Amniotic epithelial cell (primary cell): ENCODE measurements at regions not wholly inside any gene's neighbourhood (a gene's known extent, or its start where the extent isn't known, plus 50 kb on each side); places are given as distances from the start of the nearest gene placed in this dataset.

Experiments used
- DNase-seq: peaks from one replicate; pipeline ENCODE4 v3.0.0-alpha.2; 2010; ENCODE audit warnings: low read depth

DNA sequence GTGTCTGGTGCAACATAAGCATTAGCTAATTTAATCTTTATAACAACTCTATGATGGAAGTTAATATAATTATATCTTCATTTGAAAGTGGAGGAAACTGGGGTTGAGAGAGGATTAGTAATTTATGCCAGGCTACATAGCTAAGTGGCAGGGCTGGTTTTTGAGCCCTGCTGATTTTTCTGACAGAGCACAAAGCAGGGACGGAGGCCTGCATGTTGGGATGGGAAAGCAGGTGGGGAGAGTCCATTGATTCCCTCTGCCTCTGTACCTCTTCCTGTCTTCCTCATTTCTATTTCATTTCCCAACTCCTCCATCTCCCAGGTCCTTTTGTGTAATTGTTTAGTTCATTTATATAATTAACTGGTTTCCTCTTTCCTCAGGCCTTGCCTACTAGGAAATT, 251.6 kb upstream of the ZPLD1 start:
- DNase-seq: no peak

DNA sequence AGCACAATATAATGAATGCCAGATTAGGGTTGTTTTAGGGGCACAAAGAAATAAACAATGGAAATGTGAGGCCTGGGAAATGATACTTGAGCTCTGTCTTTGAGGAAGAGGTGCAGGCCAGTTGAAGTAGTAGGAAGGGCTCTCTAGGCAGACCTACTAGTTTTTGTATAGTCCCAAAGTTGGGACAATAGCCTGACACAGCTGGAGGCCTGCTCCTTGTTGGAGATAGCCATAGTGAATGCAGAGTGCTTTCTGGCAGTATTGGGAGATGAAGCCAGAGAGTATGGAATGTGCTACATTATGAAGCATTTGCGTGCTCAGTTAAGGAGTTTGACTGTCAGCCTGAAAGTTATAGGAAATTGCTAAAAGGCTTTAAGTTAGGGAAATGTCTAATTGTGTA, 251.2 kb upstream of the ZPLD1 start:
- DNase-seq: no peak

DNA sequence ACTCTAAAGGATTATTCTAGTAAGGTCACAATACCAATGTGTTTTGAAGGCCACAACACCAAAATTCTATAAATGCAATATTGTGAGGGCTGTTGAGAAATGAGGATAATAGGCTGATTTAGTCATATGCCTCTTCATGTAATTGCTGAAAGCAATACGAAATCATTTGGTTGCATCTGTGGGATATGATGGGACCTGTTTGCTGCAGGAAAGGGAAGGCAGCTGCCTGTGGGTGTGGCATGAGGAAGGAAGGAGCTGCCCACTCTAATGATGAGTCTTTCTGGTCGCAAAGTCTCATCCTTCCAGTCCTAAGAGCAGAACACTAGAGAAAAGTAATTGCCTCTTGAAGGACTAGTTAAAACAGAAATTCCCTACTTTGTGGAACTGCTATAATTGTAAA, 245.3 kb upstream of the ZPLD1 start:
- no peak for DNase-seq

DNA sequence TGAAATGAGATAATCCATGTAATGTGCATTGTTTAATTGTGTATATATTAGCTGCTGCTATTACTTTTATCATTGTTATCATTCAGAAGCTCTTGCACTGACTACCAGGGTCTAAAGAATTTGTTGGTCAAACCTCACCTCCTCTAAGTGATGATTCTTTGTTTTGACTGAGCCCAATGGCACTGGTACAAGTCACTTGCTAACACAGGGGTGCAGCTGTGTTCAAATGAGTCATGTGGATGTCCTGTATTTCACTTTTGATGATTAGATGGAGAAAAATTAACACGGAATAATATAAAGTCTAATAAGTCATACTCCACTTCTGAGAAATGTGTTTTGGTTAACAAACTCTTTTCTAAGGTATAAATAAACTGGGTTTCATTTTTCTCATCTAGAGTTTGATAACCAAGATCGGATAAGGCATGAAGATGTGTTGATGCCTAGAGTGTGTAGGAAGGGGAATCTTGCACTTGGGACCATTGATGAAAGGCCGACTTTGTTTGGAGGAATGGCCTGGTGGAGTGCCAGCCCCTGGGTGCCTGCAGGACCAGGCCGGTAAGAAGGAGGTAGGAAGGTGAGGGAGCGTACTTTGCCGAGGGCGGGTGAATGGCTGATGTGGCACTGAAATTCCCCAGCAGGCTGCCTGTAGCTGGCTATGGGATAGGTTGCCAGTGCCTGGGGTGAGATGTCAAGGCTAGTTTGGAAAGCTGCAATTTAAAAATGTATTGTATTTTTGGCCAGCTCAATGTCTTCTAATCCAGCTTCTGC, 244.7 kb upstream of the ZPLD1 start:
- no peak for DNase-seq

DNA sequence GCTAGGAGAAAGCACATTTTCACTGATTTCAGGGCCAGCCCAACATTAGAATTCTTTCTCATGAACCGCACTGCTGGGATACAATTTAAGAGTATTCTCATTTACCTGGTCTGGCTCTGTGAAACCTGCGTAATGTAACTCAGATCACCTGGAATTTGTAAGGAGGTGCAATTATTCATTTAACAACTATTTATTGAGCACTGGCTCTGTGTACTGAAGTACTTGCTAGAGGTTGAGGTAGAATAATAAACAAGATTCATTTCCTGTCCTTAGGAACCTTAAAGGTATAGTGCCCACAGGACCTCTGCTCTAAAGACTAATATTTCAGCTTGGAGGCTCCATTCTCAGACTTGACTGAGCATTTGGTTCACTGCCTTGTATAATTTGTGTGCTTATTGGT, 242.2 kb upstream of the ZPLD1 start:
- DNase-seq: no peak

DNA sequence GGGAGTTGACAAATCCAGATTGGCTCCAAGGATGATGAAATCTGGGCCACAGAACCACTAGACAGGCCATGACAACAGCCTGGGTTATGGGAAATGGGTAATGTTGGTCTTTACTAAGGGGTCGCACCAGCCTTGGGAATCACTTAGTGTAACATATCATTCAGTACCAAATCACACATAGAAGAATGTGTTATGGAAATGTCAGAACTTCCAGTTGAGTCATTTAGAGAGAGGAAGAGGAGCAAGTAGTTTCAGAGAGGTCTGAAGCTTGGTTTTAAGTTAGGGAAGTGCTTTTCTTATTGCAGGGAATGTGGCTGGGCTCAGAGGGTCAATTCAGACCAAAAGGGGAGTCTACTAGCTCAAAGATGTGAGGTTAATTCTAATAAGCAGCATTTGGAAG, 241.6 kb upstream of the ZPLD1 start:
- DNase-seq: no peak

DNA sequence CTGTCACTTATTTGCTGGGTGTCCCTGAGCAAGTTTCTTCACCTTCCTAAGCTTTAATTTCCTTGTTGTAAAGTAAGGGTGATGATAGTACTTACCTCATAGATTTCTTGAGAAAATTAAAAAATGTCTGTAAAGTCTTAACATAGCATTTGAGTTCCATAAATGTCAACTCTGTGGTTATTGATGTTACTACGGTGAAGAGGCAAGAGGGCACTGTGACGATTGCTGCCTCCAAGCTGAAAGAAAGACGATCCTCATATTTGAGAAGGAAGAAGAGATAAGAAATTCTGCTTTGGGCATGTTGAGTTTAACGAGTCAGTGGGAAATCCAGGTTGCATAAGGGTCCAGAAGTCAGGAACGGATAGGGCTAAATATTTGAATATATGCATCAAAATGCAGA, 240.8 kb upstream of the ZPLD1 start:
- no peak for DNase-seq

DNA sequence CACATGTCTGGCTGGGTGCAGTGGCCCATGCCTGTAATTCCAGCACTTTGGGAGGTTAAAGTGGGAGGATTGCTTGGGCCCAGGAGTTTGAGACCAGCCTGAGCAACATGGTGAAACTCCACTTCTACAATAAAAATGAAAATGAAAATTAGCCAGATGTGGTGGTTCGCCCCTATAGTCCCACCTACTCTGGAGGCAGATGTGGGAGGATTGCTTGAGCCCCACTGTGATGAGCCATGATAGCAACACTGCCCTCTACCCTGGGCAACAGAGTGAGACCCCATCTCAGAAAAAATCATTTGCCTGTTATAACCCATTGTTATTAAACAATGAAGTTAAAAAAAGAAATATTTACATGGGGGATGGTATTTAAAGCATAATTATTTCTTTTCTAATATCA, 240.1 kb upstream of the ZPLD1 start:
- no peak for DNase-seq

DNA sequence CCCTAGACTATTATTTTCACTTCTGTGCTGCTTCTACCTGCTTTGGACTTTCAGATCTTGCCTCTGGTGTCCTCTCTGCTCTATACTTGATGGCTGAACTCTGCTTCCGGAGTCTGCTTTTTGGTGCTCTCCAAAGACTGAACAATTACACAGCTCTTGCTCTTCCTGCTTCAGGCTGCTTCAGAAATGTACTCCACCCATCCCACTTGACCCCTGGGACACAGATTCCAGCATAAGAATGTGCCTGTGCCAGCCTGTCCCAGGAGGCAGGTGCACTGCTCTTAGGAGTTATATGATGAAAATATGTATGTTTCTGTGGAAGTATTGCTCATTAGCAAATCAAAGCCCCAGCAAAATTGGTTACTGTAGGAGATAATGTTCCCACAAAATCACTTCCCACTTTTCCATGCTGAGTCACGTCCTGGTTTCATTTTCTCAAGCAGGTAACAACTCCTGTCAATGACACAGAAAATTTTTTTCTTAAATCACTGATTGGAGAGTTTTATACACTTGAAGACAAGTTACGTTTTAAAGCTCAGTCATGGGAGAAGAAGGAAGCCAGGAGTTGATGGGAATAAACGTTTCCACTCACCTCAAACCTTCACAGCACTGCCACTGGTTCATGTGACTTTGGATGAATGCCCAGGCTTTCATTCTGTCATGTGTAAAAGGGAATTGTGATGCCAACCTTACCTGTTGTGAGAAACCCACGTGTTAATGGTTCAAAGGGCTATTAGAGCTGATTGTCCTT, 239.4 kb upstream of the ZPLD1 start:
- DNase-seq: no peak

DNA sequence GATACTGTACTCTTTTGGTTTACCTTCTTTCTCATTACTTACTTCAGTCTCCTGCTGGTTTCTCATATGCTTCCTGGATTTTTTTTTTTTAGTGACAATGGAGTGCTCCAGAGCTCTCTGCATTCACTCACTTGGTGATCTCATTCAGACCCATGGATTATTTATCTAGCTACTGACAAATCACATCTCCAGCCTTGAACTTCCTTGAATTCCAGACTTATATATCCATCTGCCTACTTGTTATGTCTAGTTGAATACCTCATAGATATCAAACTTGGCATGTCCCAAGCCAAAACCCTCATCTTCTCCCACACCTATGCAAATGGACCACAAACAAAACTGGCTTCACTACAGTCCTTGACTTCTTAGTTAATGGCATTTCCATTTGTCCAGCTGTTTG, 234.7 kb upstream of the ZPLD1 start:
- peak; percentile 76 for DNase-seq

DNA sequence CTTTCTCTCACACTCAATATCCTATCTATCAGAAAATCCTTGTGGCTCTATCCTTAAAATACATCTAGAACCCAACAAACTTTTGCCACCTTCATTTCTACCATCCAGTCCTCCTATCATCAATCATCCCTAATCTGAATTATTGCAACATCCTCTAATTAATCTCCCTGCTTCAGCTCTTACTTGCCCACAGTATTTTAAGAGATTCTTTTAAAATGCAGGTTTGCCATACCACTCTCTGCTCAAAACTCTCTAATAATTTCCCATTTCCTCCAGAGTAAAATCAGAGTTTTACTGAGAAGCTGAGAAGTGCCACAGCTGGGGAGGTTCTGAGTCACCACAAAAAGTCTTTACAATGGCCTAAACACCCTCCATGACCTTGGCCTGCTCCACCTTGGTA, 234.3 kb upstream of the ZPLD1 start:
- DNase-seq: peak; percentile 42

DNA sequence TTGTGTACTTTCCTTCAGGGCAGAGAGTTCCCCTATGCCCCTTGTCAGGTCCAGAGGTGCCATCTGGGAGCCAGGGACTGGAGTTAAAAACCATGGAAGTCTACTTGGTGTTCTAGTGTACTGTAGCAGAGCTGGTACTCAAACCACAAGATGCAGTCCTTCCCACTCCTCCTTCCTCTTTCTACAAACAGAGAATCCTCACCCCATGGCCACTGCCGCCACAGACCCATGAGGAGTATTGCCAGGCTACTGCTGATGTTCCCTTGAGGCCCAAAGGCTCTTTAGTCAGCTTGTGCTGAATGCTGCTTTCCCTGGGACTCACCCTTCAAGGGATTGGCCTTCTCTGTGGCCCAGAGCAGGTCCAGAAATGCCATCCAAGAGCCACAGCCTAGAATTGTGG, 229.2 kb upstream of the ZPLD1 start:
- DNase-seq: no peak

DNA sequence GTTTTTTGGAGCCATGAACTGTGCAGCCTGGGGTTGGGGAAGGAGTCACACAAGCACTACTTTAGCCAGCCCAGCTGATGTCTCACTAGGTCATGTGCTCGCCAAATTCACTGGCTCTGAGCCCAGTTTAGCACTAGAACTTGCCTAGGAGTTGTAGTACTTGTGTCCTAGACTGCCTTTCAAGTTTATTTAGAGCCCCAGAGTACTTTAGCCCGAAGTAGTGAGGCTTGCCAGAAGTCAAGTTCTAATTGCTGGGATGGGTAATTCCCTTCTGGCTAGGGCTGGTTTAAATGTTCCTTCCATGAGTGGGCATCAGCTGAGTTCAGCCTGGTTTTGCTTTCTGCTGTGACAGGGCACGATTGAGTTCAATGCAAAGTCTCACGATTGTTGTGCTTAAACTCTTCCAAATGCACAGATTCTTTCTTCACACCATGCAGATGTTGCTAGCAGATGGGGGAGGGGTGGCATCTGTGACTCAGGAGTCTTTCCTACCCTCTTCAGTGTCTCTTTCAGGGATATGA, 228.2 kb upstream of the ZPLD1 start:
- peak; percentile 70 for DNase-seq

DNA sequence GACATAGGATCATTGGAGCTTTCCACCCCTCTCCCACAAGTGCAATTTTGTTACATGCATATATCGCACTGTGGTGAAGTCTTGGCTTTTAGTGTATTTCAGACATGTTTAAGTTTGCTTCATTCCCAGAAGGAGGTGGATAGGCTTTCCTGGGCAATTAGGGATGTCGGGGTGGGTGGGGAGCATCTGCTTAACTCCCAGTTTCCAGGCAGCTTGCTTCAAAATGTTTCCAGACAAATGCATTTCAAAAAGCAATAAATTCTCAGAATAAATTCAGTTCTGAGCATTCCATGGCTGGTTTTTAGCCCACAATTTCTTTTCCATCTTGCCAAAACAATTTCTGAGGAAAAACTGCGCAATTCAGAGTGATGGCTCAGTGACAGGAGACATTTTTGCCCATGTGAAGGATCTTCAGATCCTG, 227.7 kb upstream of the ZPLD1 start:
- peak; percentile 30 for DNase-seq

DNA sequence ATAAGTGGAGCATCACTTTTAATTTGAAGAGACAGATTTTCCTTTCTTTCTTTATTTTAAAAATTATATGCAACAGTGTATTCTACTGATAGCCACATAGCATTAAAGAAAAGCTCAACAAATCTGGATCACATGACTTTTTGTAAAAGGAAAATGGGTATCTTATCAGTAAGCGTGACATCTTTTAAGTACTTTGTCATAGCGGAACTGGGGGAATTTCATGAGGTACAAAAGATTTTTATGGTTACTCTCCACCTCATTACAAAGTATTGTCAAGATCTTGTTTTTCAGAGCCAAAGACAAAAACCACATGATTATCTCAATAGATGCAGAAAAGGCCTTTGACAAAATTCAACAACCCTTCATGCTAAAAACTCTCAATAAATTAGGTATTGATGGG, 219.6 kb upstream of the ZPLD1 start:
- no peak for DNase-seq

DNA sequence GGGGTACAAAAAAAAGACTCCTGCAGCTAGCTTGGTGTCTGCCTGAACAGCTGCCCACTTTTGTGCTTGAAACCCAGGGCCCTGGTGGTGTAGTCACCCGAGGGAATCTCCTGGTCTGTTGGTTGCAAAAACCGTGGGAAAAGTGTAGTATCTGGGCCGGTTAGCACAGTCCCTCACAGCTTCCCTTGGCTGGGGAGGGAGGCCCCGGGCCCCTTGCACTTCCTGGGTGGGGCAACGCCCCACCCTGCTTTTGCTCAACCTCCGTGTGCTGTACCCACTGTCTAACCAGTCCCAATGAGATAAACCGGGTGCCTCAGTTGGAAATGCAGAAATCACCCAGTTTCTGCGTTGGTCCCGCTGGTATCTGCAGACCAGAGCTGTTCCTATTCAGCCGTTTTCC, 211.7 kb upstream of the ZPLD1 start:
- DNase-seq: no peak

DNA sequence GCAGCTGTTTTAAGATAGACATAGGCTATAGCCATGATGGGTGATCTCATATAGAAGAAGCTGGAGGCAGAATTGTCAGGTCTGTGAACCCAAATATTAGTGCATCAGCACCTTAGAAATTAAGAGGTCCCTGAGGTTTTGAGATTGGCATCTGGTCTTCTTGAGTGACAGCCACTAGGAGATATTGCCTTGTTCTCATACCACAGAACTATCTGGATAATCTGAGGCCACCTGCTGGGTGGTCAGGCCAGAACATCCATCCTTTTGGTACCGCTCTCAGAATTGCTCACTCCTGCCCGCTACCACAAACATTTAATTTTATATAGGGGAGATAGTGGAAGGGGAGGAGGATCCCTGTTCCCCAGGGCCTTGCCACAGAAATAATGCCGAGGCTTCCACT, 210.6 kb upstream of the ZPLD1 start:
- DNase-seq: peak; percentile 65

DNA sequence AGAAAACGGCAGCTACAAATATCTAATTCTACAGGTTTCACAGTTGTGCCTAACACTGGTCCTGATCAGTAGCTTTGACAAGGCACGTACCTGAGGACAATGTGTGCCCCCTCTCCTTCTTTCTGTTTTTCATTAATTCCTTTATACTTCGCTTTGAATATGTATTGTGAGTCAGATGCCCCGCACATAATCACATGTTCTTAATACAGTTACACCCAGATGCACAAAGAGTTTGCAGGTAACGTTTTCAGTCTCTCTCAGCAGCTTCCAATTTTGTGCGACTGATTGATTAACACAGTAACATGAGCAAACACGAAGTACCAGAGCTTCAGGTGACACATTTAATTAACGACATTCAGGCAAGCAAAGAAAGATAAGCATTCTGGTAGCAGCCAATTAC, 209.8 kb upstream of the ZPLD1 start:
- DNase-seq: no peak

DNA sequence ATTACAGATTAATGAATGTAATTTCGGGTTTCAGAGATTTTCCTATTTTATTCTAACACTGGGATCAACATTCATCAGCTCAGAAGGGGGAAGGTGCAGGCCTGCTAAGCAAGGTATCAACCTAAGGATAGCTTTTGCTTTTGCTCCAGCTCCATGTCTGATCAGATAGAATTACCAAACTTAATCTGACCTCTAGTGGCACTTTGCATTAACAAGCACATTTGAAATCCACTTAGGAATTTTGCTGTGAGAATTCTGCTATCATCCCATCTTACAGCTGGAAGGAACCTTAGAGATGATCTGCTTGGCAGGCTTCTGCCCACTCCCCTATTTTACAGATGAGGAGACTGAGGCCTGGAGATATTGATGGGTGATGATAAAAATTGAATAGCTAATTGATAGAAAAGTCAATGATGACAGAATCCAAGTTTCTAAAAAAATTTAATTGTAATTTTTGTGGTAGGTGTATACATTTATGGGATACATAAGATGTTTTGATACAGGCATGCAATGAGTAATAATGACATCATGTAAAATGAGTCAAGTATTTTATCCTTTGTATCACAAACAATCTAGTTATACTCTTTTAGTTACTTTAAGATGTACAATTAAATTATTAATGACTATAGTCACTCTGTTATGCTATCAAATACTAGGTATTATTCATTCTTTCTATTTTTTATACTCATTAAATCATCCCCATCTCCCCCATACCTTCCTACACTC, 209.2 kb upstream of the ZPLD1 start:
- peak; percentile 86 for DNase-seq

DNA sequence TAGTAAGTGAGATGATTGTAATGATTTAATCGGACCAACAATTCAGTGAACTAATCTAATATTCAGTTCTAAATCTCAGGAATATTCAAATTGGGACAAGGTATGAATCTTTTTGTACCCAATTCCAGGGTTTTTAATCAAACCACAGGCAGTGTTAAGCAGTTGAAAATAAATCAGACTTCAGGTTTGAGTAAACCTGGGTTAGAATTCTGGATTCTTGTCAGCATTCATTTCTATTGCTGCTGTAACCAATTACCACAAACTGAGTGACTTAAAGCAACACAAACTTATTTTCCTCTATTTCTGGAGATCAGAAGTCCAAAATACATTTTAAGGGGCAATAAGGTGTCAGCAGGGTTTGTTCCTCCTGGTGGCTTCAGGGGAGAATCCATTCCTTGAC, 208.4 kb upstream of the ZPLD1 start:
- no peak for DNase-seq

DNA sequence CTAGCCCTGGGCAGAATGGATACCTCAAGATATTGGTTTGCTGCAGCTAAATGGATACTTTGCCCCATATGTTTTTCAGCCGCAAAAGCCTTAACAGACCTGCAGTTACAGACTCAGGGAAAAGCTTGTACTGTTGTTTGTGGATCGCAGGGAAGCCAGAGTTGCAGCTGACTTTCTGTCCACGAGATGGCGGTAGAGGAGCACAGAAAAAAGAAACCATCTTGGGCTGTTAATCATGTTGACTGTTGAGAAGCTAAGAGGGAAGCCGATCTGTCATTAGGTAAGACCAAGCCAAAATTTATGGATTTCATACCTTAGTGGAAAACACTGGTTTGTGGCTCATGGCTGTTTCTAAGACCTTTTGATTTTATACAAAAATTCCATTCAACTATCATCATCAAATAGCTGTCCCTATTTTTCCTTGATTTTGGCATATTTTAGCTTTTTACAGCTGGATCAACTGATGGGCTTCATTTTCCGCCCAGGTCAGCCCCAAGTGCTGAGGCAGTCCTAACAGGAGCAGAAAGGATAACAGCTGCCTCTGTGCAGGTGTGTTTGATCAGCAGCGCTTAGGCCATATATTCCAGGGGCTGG, 205.7 kb upstream of the ZPLD1 start:
- DNase-seq: peak; percentile 67

DNA sequence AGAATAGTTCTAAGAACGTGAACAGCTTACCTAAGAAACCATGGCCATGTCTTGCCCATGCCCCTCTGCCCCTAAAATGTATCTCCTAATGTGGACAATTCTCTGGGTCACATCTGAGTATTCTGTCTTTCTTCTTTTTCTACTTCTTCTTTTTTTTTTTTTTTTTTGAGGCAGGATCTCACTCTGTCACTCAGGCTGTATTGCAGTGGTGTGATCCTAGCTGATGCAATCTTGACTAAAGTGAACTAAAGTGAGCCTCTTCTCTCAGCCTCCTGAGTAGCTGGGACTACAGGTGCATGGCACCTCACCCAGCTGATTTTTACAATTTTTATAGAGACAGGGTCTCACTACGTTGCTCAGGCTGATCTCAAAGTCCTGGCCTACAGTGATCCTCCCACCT, 204.8 kb upstream of the ZPLD1 start:
- no peak for DNase-seq

DNA sequence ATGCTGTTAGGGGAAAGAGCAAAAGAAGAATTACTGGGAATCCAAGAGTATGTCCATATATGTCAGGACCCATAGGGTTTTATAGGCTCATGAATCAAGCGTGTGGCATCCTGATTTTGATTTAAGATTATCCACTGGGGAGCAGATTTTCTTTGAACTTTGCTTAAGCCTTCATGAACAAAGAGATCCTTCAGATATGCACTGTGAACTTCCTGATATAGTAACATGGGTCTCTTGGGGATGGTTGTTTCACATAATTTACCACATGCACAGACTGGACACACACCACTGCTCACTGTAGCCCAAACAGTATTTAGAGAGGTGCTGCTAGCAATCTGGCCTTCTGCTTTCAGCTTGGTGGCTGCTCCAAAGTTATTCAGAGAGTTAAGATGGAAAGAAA, 200.9 kb upstream of the ZPLD1 start:
- DNase-seq: no peak
